Fibroblast of villous mesenchyme (primary cell): ENCODE measurements at regions not wholly inside any gene's neighbourhood (a gene's known extent, or its start where the extent isn't known, plus 50 kb on each side); places are given as distances from the start of the nearest gene placed in this dataset.

ENCODE experiments used
- DNase-seq: peaks from one replicate; pipeline ENCODE4 v3.0.0-alpha.2; 2010; ENCODE audit warnings: low read depth
- H3K4me3 ChIP-seq: 2 replicates; pipeline ENCODE4 v1.5.1; 2011; ENCODE audit warnings: low read depth, mild to moderate bottlenecking, low read length
- TF ChIP-seq, protein P1 (sequence below): IDR thresholded peaks from 2 replicates; pipeline ENCODE4 v1.5.1; 2012; ENCODE audit warnings: low read depth, mild to moderate bottlenecking, low read length; ENCODE audit not compliant: insufficient read depth

DNA sequence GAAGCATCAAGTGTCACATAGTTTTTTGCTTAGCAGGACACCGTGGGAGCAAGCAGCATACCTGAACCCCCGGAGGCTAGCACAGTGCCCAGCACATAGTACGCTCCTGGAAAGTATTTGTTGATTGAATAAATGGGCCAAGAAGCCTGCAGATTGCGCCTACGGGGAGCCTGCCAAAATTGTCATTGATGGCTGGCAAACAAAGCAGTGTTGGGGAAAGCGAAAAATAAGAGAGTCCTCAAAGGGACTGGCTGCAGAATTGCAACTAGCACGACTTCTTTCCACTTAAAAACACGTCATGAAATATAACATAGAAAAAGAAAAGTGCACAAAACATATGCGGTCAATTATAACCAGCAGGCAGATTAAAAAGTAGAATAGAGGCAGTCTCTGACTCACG, 125.2 kb upstream of the GALNT2 start:
- H3K4me3 ChIP-seq, result no peak overlapping the region
- TF ChIP-seq, protein P1, sequence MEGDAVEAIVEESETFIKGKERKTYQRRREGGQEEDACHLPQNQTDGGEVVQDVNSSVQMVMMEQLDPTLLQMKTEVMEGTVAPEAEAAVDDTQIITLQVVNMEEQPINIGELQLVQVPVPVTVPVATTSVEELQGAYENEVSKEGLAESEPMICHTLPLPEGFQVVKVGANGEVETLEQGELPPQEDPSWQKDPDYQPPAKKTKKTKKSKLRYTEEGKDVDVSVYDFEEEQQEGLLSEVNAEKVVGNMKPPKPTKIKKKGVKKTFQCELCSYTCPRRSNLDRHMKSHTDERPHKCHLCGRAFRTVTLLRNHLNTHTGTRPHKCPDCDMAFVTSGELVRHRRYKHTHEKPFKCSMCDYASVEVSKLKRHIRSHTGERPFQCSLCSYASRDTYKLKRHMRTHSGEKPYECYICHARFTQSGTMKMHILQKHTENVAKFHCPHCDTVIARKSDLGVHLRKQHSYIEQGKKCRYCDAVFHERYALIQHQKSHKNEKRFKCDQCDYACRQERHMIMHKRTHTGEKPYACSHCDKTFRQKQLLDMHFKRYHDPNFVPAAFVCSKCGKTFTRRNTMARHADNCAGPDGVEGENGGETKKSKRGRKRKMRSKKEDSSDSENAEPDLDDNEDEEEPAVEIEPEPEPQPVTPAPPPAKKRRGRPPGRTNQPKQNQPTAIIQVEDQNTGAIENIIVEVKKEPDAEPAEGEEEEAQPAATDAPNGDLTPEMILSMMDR, result no peak
- DNase-seq, result no peak

DNA sequence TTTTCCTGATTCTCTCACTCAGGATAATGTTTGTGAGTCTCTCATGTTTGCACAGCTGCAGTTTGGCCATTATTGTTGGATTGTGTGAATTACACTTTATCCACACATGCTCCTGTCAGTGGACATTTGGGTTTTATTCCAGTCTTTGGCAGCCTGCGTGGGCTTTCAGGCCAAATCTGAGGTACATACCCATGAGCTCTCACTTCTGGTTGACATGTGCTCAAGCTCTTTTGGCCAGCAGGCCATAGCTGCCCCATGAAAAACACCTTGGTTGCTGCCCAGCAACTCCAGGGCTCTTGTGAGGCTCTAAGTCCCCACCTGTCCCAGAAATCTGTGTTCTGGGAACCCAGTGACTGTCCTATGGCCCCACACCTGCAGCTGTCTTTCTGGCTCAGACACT, 124.5 kb upstream of the GALNT2 start:
- no peak overlapping the region for H3K4me3 ChIP-seq
- TF ChIP-seq, protein P1, result no peak
- no peak for DNase-seq

DNA sequence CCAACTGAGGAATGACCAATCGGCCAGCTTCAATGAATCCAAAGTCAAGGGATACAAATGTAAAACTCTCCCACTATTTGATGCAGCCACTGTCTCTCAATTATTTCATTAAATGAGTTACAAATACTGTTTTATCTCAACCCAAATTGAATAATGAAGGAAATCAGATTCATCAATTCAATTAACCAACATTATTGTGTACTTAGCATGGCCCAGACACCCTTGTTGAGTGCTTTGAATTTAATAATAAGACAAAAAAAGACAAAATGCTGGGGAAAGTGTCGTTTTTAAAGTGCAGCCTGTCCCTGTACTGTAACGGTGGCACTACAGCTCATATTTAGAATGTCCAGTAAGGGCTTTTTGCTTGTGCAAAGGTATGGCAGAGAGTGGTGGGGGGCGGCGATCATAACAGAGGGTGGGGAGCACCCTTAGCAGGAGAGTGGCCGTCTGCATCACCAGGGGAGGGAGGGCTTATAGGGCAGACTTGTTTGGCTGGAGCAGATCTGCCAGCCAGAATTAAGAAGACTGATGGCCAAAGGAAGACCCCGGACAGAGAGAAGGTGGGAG, 123.8 kb upstream of the GALNT2 start:
- no peak for DNase-seq
- TF ChIP-seq, protein P1, result no peak

DNA sequence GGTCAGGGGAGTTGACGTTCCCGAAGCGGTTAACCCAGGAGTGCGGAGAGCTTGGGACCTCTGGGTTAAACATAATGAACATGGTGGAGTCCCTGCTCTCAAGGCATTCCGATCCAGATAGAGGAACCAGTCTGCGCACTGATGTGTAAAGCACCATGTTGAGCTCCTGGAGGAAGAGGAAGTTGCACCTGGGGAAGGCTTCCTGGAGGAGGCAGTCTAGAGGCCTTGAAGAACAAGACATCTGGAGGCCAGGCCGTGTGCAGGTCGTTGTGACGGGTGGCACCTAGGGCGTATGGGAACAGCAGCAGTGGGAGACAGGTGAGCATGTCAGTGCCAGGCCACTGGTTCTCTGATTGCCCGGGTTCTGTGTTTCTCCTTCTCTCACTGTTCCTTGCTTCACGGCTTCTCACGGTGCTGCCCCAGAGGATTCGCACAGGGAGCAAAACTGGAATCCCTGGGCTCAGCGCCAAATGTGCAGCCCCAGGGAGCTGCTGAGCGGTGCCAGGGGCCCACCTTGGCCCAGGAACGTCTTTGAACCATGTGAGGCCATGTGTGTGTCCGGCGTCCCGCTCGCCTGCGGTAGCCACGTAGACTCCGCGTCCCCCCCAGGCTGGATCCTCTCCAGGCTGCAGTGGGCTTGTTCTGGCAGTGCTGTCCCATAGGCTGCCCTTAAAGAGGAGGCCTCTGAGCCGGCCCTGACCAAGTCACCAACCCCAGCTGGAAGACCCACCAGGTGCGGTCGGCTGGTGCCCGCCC, 122.9 kb upstream of the GALNT2 start:
- DNase-seq, result no peak
- TF ChIP-seq, protein P1, result no peak
- no peak overlapping the region for H3K4me3 ChIP-seq

More for the DNA sequence above, 123.8 kb upstream of the GALNT2 start:
- H3K4me3 ChIP-seq, result no peak overlapping the region

DNA sequence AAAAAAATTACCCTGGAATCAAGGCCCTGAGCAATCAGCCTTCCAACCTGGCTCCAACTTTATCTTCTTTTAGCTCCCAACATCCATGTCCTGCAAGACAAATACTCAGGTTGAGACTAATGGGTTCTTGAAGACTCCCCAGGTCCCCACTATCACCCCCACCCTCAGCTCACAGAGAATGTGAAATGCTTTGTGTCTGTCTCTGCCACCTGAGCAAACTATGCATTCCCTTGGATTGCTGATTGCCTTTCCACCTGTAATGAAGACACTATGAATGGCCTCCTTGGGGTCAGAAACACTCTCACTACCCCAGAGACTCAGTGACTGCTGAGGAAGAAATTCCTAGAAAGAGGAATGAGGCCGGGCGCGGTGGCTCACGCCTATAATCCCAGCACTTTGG, 121.2 kb upstream of the GALNT2 start:
- no peak overlapping the region for H3K4me3 ChIP-seq
- DNase-seq, result no peak
- TF ChIP-seq, protein P1, result no peak

DNA sequence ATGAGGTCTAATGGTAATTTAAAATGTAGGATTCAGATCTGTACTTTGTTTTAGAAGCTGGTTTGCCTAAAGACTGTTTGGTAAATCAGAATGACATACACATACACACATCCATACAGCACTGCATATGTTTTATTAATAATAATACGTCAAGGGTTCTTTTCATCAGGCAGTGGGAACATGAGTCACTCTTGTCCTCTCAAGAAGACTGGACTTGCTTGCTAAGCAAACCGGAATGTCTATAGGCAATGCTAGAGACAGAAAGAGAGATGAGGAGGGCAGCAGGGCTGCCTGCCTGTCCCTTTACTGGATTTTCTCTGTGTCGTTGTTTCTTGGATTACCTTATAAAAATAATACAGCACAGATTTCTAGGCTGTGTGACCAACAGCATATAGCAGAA, 119.1 kb upstream of the GALNT2 start:
- TF ChIP-seq, protein P1, result no peak
- DNase-seq, result no peak
- H3K4me3 ChIP-seq, result no peak overlapping the region
